ENCODE measurements at regions not wholly inside any gene's neighbourhood (a gene's known extent, or its start where the extent isn't known, plus 50 kb on each side); places are given as distances from the start of the nearest gene placed in this dataset.

GRCh38 chr1:55333461-55333860 lies 118.3 kb upstream of the USP24 start:
- DNase-seq = no peak

GRCh38 chr1:55331351-55331750 lies 116.2 kb upstream of the USP24 start:
- DNase-seq = no peak

DNA sequence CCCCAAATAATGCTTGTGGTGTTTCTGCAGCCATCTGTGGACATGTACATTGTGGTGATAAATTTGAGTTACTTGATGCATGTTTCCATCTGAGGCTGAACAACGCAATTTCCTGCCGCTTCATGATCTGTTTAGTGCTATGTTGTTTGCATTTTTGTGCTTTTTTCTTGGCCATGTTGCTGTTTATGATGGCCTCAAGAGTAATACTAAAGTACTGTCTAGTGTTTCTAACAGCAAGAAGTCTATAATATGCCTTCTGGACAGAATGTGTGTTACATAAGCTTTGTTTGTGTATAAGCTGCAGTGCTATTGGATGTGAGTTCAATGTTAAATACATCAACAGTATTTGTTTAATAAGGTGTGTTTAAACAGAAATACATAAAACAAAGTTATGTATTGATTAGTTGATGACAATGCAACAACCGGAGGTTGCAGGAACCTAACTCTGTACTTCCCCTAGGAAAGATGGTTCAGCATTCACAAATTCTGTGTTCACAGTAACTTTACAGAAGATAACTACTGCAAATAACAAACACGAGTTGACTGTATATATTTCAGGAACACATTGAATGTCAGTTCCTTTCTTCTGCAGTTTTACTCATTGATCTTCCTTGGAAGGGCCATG lies 114.8 kb upstream of the USP24 start:
- no peak for DNase-seq

GRCh38 chr1:55329091-55329490 lies 113.9 kb upstream of the USP24 start:
- no peak for DNase-seq

DNA sequence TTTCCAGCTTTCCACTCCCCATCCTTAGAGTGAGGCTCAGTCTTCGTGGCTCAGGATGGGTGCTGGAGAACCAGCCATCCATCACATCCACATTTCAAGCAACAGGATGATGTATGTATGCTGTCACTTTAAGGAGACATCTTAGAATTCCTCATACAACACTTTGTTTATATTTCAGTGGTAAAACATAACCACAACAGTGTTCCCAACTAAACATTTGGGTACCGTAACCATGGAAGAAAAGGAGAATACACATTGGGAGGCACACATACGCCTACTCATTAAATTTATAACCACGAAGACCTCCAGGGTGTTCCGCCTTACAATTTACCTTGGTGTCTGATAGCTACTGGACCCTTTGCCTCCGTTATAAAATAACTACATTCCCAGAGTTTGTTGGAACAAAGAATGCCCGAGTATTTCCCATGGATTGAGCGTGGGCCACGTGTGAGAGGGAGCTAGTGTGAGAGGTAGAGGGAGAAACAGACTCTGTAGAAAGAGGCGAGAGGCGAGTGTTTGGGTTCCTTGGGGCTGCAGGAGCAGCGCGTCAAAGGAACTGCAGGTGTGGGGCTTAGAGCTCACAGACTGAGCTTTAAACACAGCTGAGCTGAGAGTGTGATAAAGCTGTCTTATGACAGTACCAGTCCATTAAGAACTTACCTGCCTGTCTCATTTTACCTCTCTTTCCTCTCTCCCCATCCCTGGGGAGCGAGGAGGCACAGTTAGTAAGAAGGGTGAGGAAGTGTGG lies 111.5 kb upstream of the USP24 start:
- DNase-seq = no peak

DNA sequence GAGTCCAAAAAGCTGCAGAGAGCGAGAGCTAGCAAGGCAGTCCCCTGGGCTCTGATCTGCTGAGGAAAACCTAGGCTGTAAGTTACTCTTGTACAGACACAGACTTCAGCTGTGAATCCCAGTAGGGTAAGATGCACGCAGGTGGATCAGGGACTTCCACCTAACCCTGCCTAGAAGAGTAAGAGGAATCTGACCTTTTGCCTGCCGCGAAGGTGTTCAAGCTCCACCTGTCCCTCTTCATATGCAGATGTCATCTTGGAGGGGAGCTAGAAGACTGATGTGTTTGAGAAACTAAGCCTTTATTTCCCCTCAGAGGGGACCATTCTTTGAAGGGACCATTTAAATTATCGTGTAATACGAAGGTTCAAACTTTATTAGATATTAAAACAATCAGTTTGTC lies 108.6 kb upstream of the USP24 start:
- no peak for DNase-seq

GRCh38 chr1:55322842-55323241 lies 107.7 kb upstream of the USP24 start:
- no peak for DNase-seq

DNA sequence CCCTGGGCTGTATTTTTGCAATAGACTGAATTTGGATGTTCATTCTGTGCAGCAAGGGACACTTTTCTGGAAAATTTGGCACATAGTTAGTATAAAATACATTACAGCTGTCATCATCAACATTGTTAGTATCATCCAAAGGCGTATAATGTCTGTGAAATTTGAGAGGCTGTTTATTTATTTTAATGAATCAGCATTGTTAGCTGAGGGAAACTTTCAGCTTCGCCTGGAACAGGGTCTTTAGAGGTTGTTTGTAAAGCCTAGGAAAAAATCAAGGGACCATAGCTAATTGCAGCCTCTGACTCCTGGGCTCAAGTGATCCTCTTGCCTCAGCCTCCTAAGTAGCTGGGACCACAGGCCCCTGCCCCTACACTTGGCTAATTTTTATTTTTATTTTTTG lies 106.8 kb upstream of the USP24 start:
- DNase-seq = no peak

DNA sequence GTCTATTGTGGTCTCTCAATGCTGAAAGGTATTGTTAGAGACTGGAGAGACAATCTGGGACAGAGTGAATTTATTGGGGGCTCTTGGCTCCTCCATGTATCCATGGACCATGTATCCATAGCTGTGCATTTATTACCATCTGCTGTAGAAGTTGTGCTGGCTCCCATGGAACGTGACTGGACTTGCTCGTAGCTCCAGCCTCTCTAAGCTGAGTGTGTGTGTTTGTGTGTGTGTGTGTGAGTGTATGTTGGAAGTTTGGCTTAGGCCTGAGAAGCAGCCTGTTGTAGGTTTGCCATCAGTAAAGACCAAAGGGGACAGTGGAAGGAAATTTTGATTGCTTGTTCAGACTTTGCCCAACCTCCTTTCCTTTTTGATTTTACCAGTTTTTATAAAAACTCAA lies 105.7 kb upstream of the USP24 start:
- DNase-seq = no peak

DNA sequence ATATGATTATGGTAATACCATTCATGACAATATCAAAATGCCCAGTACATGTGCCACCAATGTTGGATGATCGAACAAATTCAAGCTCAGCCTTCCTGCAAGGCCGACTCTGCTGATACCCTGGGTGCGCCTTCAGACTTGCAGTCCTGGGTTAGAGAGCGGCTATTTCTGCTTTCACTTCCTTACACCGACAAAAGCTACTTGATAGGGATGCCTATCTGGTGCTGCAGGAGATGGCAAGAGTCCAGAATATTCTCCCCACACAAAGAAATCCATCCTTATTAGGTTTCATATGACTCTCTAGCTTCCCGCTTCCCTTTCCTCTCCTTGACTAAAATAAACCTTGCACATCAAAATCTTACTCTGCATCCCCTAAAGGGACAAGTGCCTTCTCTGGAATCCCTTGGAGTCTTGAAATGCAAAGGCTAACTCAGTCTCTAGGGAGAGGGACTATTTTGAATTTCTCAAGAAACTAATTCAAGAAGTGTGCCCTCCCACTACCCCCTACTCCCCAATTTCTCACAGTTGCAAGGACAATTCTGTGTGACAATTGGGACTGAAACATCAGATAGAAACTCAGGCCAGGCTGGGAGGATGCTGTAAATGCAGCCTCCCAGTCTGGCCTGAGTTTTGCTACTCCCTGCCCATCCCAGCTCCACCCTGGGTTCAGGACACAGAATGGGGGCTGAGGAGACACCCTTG lies 103.1 kb upstream of the USP24 start:
- no peak for DNase-seq

- DNase-seq = no peak
These were observed 102.5 kb upstream of the USP24 start for GRCh38 chr1:55317673-55318072.

- DNase-seq = no peak
These were observed 101.9 kb upstream of the USP24 start for GRCh38 chr1:55316947-55317662.

- DNase-seq = no peak
These were observed 101.3 kb upstream of the USP24 start for GRCh38 chr1:55316502-55316901.

- no peak for DNase-seq
These were observed 100.4 kb upstream of the USP24 start for GRCh38 chr1:55315552-55315951.

DNA sequence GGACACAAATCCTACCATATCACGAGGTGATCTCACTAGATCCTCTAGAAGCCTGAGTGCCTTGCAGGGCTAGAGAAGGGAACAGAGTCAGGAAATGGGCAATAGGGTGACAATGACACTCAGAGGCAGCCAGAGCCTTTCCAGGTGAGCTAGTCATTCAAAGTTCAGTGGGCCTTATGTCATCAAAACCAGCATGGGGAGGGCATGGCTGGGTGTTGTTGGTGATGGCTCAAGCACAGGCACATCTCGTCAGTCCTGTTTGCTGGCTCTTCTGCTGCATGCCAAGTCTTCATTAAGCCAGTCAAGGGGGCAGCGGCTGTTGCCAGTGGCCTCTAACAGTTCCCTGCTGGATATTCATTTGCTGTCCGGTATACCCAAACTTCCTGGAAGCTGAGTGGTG lies 99.6 kb upstream of the USP24 start:
- DNase-seq = no peak

GRCh38 chr1:55313903-55314302 lies 98.7 kb upstream of the USP24 start:
- no peak for DNase-seq

GRCh38 chr1:55311979-55312378 lies 96.8 kb upstream of the USP24 start:
- no peak for DNase-seq

- DNase-seq = no peak
These were observed 96.0 kb upstream of the USP24 start for GRCh38 chr1:55311057-55311641.

DNA sequence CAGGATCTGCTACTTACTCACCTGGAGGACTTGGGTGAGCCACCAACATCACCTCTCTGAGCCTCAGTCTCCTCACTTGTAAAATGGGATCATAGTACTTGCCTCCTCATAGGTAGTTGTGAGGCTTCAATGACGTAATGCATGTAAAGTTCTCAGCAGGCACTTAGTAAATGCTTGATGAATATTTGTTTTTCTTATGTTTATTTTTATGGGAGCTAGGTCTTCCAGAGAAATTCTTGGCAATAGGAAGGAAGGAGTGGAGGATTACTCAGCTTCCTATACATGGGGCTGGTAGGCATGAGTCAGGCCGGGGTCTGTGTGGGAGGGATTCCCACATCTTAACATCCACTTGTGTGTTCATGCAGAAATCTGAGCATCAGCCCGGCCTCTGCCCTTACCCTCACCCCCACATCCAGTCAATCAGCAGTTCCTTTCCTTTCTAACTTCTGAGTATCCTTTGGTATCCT lies 95.4 kb upstream of the USP24 start:
- DNase-seq = no peak

- no peak for DNase-seq
These were observed 94.8 kb upstream of the USP24 start for GRCh38 chr1:55309786-55310504.

DNA sequence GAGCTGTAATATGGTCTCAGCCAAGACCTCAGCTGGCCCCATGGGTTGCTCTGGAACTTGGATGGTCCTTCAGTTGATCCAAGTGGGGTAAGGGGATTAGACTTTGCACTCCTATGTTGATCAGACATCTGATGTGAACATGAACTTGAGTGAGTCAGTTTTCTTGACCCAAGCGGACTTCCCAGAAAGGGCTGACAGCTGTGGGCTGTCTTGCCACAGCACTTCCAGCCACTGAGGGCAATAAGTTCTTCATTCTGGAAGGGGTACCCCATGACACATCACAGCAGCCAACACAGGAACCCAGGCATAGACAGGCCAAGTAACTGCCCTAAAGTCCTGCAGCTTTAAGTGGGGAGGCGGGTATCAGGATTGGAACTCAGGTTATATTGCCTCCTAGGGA lies 93.9 kb upstream of the USP24 start:
- no peak for DNase-seq

GRCh38 chr1:55305735-55306134 lies 90.6 kb upstream of the USP24 start:
- DNase-seq = no peak
